GM18870 (cell line): ENCODE measurements at regions not wholly inside any gene's neighbourhood (a gene's known extent, or its start where the extent isn't known, plus 50 kb on each side); places are given as distances from the start of the nearest gene placed in this dataset.
A peak's percentile ranks its signal among the peaks of the same experiment; 100 is the strongest.

ENCODE experiments used
- ATAC-seq: cut with Tn5 transposase; IDR thresholded peaks from one replicate; pipeline ENCODE4 v1.9.1; 2021; ENCODE audit warnings: moderate library complexity; ENCODE audit not compliant: unreplicated experiment

DNA sequence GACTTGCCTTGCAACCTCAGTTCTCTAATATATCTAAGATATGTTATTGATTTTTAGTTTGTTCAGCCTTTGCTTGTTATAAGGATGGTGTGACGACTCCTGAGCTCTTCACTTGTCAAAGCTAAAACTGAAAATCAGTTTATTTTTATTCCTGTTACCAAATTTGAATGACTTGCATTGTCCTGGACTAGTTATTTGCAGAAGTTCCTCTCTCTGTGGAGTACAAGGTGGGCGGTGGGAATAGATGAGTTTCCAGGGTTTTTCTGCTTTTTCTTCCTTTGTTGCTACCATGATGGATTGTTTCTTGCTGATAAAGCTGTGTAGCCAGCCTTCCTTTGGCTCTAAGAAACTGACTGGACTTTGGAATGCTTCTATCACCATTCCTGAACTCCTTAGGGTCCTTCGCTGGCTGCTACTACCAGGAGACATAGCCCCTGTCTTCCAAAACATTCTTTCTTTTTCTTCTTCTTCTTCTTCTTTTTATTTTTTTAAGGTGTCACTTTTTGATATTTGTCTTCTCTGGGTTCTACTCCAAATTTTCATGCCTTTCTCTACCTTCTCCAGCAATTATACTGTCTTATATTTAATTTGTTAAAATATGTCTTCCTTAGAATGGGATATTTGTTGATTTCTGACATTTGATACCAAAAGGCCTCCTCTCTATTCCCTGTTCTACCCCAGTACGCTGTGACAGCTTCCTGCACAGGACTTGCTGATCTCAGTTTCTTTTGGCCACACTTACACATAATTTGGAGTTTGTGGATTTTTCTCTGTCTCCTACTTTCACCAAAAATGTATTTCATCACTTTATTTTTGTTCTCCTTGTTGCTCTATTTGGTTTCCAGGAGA, 145.1 kb upstream of the THRB start:
- ATAC-seq: no peak

GRCh38 chr3:24640330-24640877, 145.8 kb upstream of the THRB start:
- no peak for ATAC-seq

DNA sequence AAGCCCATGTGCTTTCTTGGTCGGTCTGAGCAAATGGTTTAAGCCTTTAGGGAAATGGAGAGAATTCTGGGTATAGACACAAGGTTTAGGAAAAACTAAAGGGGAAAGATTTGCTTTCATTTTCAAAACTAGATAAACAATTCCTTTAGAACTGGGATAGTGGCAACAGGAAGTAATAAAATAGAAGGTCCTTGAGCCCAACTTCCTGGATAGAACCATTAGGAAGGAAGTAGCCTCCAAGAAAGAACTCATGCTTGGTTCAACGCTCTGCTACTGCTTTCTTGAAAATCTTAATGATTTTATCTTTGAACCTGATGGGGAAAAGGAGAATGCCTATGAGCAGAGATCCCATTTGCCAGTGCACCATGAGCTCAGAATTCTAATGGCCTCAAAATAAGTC, 147.0 kb upstream of the THRB start:
- no peak for ATAC-seq

GRCh38 chr3:24645047-24645446, 150.4 kb upstream of the THRB start:
- no peak for ATAC-seq

- no peak for ATAC-seq
These were observed 152.1 kb upstream of the THRB start for GRCh38 chr3:24646790-24647189.

DNA sequence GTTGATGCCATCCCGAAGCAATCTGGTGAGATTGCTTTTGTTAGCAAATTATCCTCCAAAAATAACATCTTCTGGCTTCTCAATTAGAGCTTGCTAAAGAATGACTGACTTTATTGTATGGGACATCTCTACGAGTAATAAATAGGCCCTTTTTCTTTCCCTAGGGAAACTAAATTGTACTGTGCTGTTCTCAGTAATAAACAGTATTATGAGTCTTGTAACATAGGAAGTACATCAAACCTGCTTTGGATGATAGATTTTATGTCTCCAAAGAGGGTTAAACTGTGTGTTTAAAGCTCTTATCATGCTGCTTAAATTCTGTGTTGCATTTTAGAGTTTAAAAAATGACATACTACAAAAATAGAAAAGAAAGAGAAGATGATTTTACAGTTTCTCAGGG, 153.4 kb upstream of the THRB start:
- no peak for ATAC-seq

GRCh38 chr3:24650839-24651238, 156.2 kb upstream of the THRB start:
- no peak for ATAC-seq

DNA sequence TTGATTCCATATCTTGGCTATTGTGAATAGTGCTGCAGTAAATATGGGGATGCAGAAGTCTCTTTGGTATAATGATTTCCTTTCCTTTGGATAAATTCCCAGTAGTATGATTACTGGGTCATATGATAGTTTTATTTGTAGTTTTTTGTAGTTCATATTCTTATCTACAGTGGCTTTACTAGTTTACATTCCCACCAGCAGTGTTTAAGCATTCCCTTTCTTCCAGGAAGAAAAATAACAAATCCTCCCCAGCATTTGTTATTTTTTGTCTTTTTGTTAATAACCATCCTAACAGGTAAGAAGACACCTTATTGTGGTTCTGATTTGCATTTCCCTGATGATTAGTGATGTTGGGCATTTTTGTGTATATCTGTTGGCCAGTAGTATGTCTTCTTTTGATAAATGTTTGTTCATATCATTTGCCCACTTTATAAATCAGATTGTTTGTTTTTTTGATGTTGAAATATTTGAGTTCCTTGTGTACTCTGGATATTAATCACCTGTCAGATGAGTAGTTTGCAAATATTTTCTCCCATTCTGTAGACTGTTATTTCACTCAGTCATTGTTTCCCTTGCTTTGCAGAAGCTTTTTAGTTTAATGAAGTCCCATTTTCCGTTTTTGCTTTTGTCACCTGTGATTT, 163.3 kb upstream of the THRB start:
- ATAC-seq: no peak

GRCh38 chr3:24661175-24661584, 166.5 kb upstream of the THRB start:
- ATAC-seq: peak; percentile 53

DNA sequence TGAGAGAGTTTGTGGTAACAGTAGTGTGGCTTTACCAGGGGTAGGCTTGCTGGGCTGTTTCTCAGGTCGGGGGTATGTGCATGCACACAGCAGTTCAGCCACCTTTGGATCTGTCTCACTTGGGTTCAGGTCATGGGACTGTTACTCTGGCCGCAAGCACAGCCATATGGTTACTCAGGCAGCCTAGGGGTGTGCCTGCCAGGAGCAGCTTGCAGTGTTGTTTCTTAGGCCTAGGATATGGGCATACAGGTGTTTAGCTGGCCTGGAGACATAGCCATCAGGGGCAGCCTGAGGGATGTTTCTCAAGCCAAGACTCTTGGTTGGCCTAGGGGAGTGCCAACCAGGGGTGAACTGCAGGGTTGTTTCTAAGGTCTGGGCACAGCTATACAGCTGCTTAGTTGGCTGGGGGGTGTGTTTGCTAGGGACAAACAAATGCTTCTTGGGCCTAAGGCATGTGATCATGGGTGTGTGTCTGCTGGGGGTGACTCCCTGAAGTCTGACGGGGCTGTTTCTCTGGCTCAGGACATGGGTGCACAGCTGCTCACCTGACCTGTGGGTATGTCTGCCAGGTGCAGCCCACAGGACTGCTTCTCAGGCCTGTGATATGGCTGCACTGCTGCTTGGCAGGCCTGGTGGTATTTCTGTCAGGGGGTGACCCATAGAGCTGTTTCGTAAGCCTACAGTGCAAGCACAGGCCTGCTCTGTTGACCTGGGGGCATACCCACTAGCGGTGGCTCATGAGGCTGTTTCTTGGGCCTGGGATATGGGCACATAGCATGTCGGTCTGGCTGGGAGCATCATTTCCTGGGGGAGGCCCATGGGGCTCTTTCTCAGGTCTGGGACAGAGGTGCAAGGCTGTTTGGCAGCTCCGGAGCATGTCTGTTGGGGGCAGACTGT, 168.0 kb upstream of the THRB start:
- no peak for ATAC-seq

DNA sequence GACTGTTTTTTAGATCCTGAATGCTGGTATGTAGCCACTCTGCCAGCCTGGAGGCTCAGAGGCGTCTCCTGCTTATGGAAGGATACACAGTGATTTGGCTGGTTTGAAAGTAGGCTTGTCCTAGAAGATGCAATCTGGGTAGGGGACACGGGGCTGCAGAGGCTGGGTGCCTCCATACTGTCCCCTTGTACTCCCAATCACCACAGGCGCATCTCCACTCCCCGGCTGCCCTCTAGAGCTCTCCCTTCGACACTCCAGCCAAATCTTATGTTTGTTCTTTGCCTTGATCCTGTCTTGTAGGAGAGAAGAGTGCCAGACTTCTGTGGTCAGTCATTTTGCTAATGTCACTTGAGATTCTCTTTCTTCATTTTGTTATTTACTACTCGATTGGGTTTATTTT, 168.8 kb upstream of the THRB start:
- no peak for ATAC-seq

- no peak for ATAC-seq
These were observed 173.4 kb upstream of the THRB start for GRCh38 chr3:24668039-24668438.

GRCh38 chr3:24670871-24671270, 176.2 kb upstream of the THRB start:
- no peak for ATAC-seq

GRCh38 chr3:24673596-24673995, 178.9 kb upstream of the THRB start:
- no peak for ATAC-seq

GRCh38 chr3:24674261-24674660, 179.6 kb upstream of the THRB start:
- ATAC-seq: no peak

DNA sequence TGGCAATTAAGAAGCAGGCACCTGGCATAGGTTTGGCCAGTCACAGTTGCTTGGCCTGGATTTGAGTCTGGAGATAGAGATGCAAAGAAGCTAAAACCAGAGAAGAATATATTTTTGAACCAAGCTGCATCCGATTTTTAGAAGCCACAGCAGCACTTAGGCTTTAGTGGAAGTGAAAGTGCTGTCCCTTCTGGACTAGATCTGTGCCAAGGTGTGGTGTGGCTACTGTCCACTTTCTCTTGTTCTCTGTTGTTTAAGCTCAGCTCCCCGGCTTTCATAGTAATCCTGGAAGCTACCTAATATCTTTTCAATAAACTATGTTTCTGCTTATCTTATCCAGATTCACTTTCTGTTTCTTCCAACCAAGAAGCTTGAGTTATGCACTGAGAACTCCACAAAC, 183.4 kb upstream of the THRB start:
- ATAC-seq: peak; percentile 31

- peak; percentile 62 for ATAC-seq
These were observed 183.8 kb upstream of the THRB start for GRCh38 chr3:24678421-24678865.

DNA sequence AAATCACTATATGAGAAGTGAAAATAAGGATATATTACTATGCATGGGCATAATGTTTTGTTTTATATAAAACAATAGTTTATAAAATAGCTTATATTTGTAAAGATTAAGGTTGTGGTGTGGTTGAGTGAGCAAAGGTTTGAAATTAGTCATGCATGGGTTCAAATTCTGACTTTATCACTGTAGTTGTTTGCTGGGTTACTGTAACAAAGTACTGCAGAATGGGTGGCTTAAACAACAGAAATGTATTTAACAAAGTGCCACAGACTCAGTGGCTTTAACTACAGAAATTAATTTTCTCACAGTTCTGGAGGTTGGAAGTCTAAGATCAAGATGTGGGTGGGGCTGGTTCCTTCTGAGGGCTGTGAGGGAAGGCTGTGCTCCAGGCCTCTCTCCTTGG, 184.8 kb upstream of the THRB start:
- no peak for ATAC-seq

- ATAC-seq: peak; percentile 64
These were observed 185.7 kb upstream of the THRB start for GRCh38 chr3:24680214-24680967.

GRCh38 chr3:24682141-24682547, 187.5 kb upstream of the THRB start:
- no peak for ATAC-seq
